ENCODE measurements at regions not wholly inside any gene's neighbourhood (a gene's known extent, or its start where the extent isn't known, plus 50 kb on each side); places are given as distances from the start of the nearest gene placed in this dataset.

GRCh38 chr4:34850968-34851367, 1393.3 kb downstream of the ARAP2 start:
- Histone ChIP-seq H3K9me3 (no peaks in the 10 kb centered on the region), H3K36me3 (ENCODE audit: control insufficient read depth in 2 of 2, extremely low read depth in 1 of 2, insufficient read depth in 1 of 2, low read length in 1 of 2) (no peaks in the 10 kb centered on the region), H3K27me3 (replicated peaks in 1 of 2; ENCODE audit: control insufficient read depth in 2 of 2, extremely low read depth in 1 of 2, insufficient read depth in 2 of 2, low read length in 1 of 2) (no peaks in the 10 kb centered on the region), H3K4me1 (ENCODE audit: control insufficient read depth in 1 of 2, extremely low read depth in 1 of 2, insufficient read depth in 2 of 2, low read length in 2 of 2) (no peaks in the 10 kb centered on the region), H3K27ac (ENCODE audit: low read length) (no peak overlapping the region), H3K4me3 (ENCODE audit: control insufficient read depth in 1 of 2, extremely low read depth in 1 of 2, low read length in 1 of 2) (no peak overlapping the region)
- 96% methylated on average over 3 of the region's 4 CpGs for WGBS (ENCODE audit: insufficient coverage)
- H3K27ac Mint-ChIP-seq: no peak overlapping the region
- no peak for ATAC-seq (replicated peaks in 1 of 4)
- no peaks in the 10 kb centered on the region for H3K27me3 Mint-ChIP-seq
- ChIA-PET POLR2A (no interaction called here), CTCF (no interaction called here)
- no peaks in the 10 kb centered on the region for H3K4me1 Mint-ChIP-seq
- peaks cover 0 to 10% (median 2%) of the 10 kb centered on the region in 3 donors for H3K9me3 Mint-ChIP-seq
- H3K36me3 Mint-ChIP-seq: no peaks in the 10 kb centered on the region
- no peak for DNase-seq
- H3K4me3 Mint-ChIP-seq: no peak overlapping the region

GRCh38 chr4:34851411-34851810, 1392.9 kb downstream of the ARAP2 start:
- no peak overlapping the region for H3K4me3 ChIP-seq (ENCODE audit: control insufficient read depth in 1 of 2, extremely low read depth in 1 of 2, low read length in 1 of 2)
- no peaks in the 10 kb centered on the region for H3K4me1 Mint-ChIP-seq
- H3K9me3 Mint-ChIP-seq: peaks cover under 1 to 12% (median 2%) of the 10 kb centered on the region in 3 donors
- CTCF ChIA-PET: no interaction called here
- no peaks in the 10 kb centered on the region for H3K4me1 ChIP-seq (ENCODE audit: control insufficient read depth in 1 of 2, extremely low read depth in 1 of 2, insufficient read depth in 2 of 2, low read length in 2 of 2)
- no peak for ATAC-seq (replicated peaks in 1 of 4)
- WGBS (ENCODE audit: insufficient coverage): no CpG with 5 or more reads among the region's 2 CpGs
- POLR2A ChIA-PET: no interaction called here
- H3K36me3 ChIP-seq (ENCODE audit: control insufficient read depth in 2 of 2, extremely low read depth in 1 of 2, insufficient read depth in 1 of 2, low read length in 1 of 2): no peaks in the 10 kb centered on the region
- H3K27me3 Mint-ChIP-seq: no peaks in the 10 kb centered on the region
- H3K36me3 Mint-ChIP-seq: no peaks in the 10 kb centered on the region
- no peak for DNase-seq
- H3K27ac ChIP-seq (ENCODE audit: low read length): no peak overlapping the region
- no peak overlapping the region for H3K4me3 Mint-ChIP-seq
- no peaks in the 10 kb centered on the region for H3K27me3 ChIP-seq (replicated peaks in 1 of 2; ENCODE audit: control insufficient read depth in 2 of 2, extremely low read depth in 1 of 2, insufficient read depth in 2 of 2, low read length in 1 of 2)
- H3K27ac Mint-ChIP-seq: no peak overlapping the region
- H3K9me3 ChIP-seq: no peaks in the 10 kb centered on the region

GRCh38 chr4:34854451-34854850, 1389.9 kb downstream of the ARAP2 start:
- DNase-seq (no peak), ATAC-seq (replicated peaks in 1 of 4) (no peak)
- no peaks in the 10 kb centered on the region for H3K9me3 ChIP-seq
- no peaks in the 10 kb centered on the region for H3K4me1 Mint-ChIP-seq
- no peak overlapping the region for H3K27ac ChIP-seq (ENCODE audit: low read length)
- H3K27ac Mint-ChIP-seq: no peak overlapping the region
- POLR2A ChIA-PET: no interaction called here
- no peaks in the 10 kb centered on the region for H3K4me1 ChIP-seq (ENCODE audit: control insufficient read depth in 1 of 2, extremely low read depth in 1 of 2, insufficient read depth in 2 of 2, low read length in 2 of 2)
- H3K36me3 Mint-ChIP-seq: no peaks in the 10 kb centered on the region
- H3K9me3 Mint-ChIP-seq: peaks cover 4 to 20% (median 9%) of the 10 kb centered on the region in 3 donors
- H3K36me3 ChIP-seq (ENCODE audit: control insufficient read depth in 2 of 2, extremely low read depth in 1 of 2, insufficient read depth in 1 of 2, low read length in 1 of 2): no peaks in the 10 kb centered on the region
- 100% methylated on average over 1 of the region's 1 CpG for WGBS (ENCODE audit: insufficient coverage)
- no peak overlapping the region for H3K4me3 Mint-ChIP-seq
- CTCF ChIA-PET: interaction anchor here in 1 of 2 donors (0.6 kb wide), 1 partner anchor 16 kb away, joined by 8 read pairs; no protein-coding TSS in a partner anchor
- H3K4me3 ChIP-seq (ENCODE audit: control insufficient read depth in 1 of 2, extremely low read depth in 1 of 2, low read length in 1 of 2): no peak overlapping the region
- H3K27me3 ChIP-seq (replicated peaks in 1 of 2; ENCODE audit: control insufficient read depth in 2 of 2, extremely low read depth in 1 of 2, insufficient read depth in 2 of 2, low read length in 1 of 2): no peaks in the 10 kb centered on the region
- H3K27me3 Mint-ChIP-seq: no peaks in the 10 kb centered on the region

GRCh38 chr4:34861666-34862065, 1382.6 kb downstream of the ARAP2 start:
- no peak overlapping the region for H3K4me3 ChIP-seq (ENCODE audit: control insufficient read depth in 1 of 2, extremely low read depth in 1 of 2, low read length in 1 of 2)
- no peak overlapping the region for H3K27ac ChIP-seq (ENCODE audit: low read length)
- peaks cover 5 to 10% (median 6%) of the 10 kb centered on the region in 3 donors for H3K9me3 Mint-ChIP-seq
- ChIA-PET POLR2A (no interaction called here), CTCF (no interaction called here)
- WGBS (ENCODE audit: insufficient coverage): 100% methylated on average over 1 of the region's 4 CpGs
- ATAC-seq (replicated peaks in 1 of 4) (no peak), DNase-seq (no peak)
- no peaks in the 10 kb centered on the region for H3K36me3 ChIP-seq (ENCODE audit: control insufficient read depth in 2 of 2, extremely low read depth in 1 of 2, insufficient read depth in 1 of 2, low read length in 1 of 2)
- no peaks in the 10 kb centered on the region for H3K27me3 ChIP-seq (replicated peaks in 1 of 2; ENCODE audit: control insufficient read depth in 2 of 2, extremely low read depth in 1 of 2, insufficient read depth in 2 of 2, low read length in 1 of 2)
- H3K4me1 Mint-ChIP-seq: no peaks in the 10 kb centered on the region
- H3K9me3 ChIP-seq: no peaks in the 10 kb centered on the region
- H3K4me1 ChIP-seq (ENCODE audit: control insufficient read depth in 1 of 2, extremely low read depth in 1 of 2, insufficient read depth in 2 of 2, low read length in 2 of 2): no peaks in the 10 kb centered on the region
- H3K4me3 Mint-ChIP-seq: no peak overlapping the region
- H3K36me3 Mint-ChIP-seq: no peaks in the 10 kb centered on the region
- no peak overlapping the region for H3K27ac Mint-ChIP-seq
- no peaks in the 10 kb centered on the region for H3K27me3 Mint-ChIP-seq

GRCh38 chr4:34878961-34879360, 1365.4 kb downstream of the ARAP2 start:
- WGBS (ENCODE audit: insufficient coverage): no CpG with 5 or more reads among the region's 2 CpGs
- H3K4me1 ChIP-seq (ENCODE audit: control insufficient read depth in 1 of 2, extremely low read depth in 1 of 2, insufficient read depth in 2 of 2, low read length in 2 of 2): no peaks in the 10 kb centered on the region
- H3K27me3 ChIP-seq (replicated peaks in 1 of 2; ENCODE audit: control insufficient read depth in 2 of 2, extremely low read depth in 1 of 2, insufficient read depth in 2 of 2, low read length in 1 of 2): no peaks in the 10 kb centered on the region
- peaks cover 19 to 24% (median 20%) of the 10 kb centered on the region in 3 donors for H3K9me3 Mint-ChIP-seq
- ChIA-PET CTCF (no interaction called here), POLR2A (no interaction called here)
- no peaks in the 10 kb centered on the region for H3K9me3 ChIP-seq
- H3K27me3 Mint-ChIP-seq: no peaks in the 10 kb centered on the region
- H3K4me3 Mint-ChIP-seq: no peak overlapping the region
- H3K36me3 ChIP-seq (ENCODE audit: control insufficient read depth in 2 of 2, extremely low read depth in 1 of 2, insufficient read depth in 1 of 2, low read length in 1 of 2): no peaks in the 10 kb centered on the region
- H3K27ac Mint-ChIP-seq: no peak overlapping the region
- DNase-seq (no peak), ATAC-seq (replicated peaks in 1 of 4) (no peak)
- H3K27ac ChIP-seq (ENCODE audit: low read length): no peak overlapping the region
- no peaks in the 10 kb centered on the region for H3K36me3 Mint-ChIP-seq
- H3K4me1 Mint-ChIP-seq: no peaks in the 10 kb centered on the region
- no peak overlapping the region for H3K4me3 ChIP-seq (ENCODE audit: control insufficient read depth in 1 of 2, extremely low read depth in 1 of 2, low read length in 1 of 2)

- Histone ChIP-seq H3K27ac (ENCODE audit: low read length) (no peak overlapping the region), H3K4me1 (ENCODE audit: control insufficient read depth in 1 of 2, extremely low read depth in 1 of 2, insufficient read depth in 2 of 2, low read length in 2 of 2) (no peaks in the 10 kb centered on the region), H3K4me3 (ENCODE audit: control insufficient read depth in 1 of 2, extremely low read depth in 1 of 2, low read length in 1 of 2) (no peak overlapping the region), H3K36me3 (ENCODE audit: control insufficient read depth in 2 of 2, extremely low read depth in 1 of 2, insufficient read depth in 1 of 2, low read length in 1 of 2) (no peaks in the 10 kb centered on the region), H3K27me3 (replicated peaks in 1 of 2; ENCODE audit: control insufficient read depth in 2 of 2, extremely low read depth in 1 of 2, insufficient read depth in 2 of 2, low read length in 1 of 2) (no peaks in the 10 kb centered on the region), H3K9me3 (no peaks in the 10 kb centered on the region)
- Mint-ChIP-seq H3K36me3 (no peaks in the 10 kb centered on the region), H3K9me3 (peaks cover 12 to 19% (median 15%) of the 10 kb centered on the region in 3 donors), H3K27ac (no peak overlapping the region), H3K4me3 (no peak overlapping the region), H3K4me1 (no peaks in the 10 kb centered on the region), H3K27me3 (no peaks in the 10 kb centered on the region)
- CTCF ChIA-PET: no interaction called here
- 79% methylated on average over 2 of the region's 2 CpGs for WGBS (ENCODE audit: insufficient coverage)
- ATAC-seq (replicated peaks in 1 of 4) (no peak), DNase-seq (no peak)
- POLR2A ChIA-PET: no interaction called here
Measured at GRCh38 chr4:34880246-34880645, 1364.1 kb downstream of the ARAP2 start.

- no CpG with 5 or more reads among the region's 1 CpG for WGBS (ENCODE audit: insufficient coverage)
- Histone ChIP-seq H3K4me1 (ENCODE audit: control insufficient read depth in 1 of 2, extremely low read depth in 1 of 2, insufficient read depth in 2 of 2, low read length in 2 of 2) (no peaks in the 10 kb centered on the region), H3K27me3 (replicated peaks in 1 of 2; ENCODE audit: control insufficient read depth in 2 of 2, extremely low read depth in 1 of 2, insufficient read depth in 2 of 2, low read length in 1 of 2) (no peaks in the 10 kb centered on the region), H3K27ac (ENCODE audit: low read length) (no peak overlapping the region), H3K9me3 (no peaks in the 10 kb centered on the region), H3K36me3 (ENCODE audit: control insufficient read depth in 2 of 2, extremely low read depth in 1 of 2, insufficient read depth in 1 of 2, low read length in 1 of 2) (no peaks in the 10 kb centered on the region), H3K4me3 (ENCODE audit: control insufficient read depth in 1 of 2, extremely low read depth in 1 of 2, low read length in 1 of 2) (no peak overlapping the region)
- Mint-ChIP-seq H3K9me3 (peaks cover 4 to 16% (median 8%) of the 10 kb centered on the region in 3 donors), H3K4me3 (no peak overlapping the region), H3K4me1 (no peaks in the 10 kb centered on the region), H3K36me3 (no peaks in the 10 kb centered on the region), H3K27ac (no peak overlapping the region), H3K27me3 (no peaks in the 10 kb centered on the region)
- no peak for DNase-seq
- CTCF ChIA-PET: no interaction called here
- no peak for ATAC-seq (replicated peaks in 1 of 4)
- POLR2A ChIA-PET: no interaction called here
Measured at GRCh38 chr4:34891892-34892291, 1352.4 kb downstream of the ARAP2 start.
